CD14-positive monocyte (primary cell): ENCODE measurements at regions not wholly inside any gene's neighbourhood (a gene's known extent, or its start where the extent isn't known, plus 50 kb on each side); places are given as distances from the start of the nearest gene placed in this dataset.

Experiments used
- DNase-seq, 3 donors: peaks; one replicate each; pipeline ENCODE4 v3.0.0-alpha.2; 2011 to 2022
- H2AFZ ChIP-seq: 2 replicates; pipeline ENCODE4 v1.6.0; 2012; ENCODE audit warnings: mild to moderate bottlenecking, low read depth, low read length, inconsistent platforms; ENCODE audit not compliant: insufficient read depth, poor library complexity, severe bottlenecking
- H3K27ac ChIP-seq, 2 donors: 1 replicate in 1 of 2; 2 replicates in 1 of 2; pipeline ENCODE4 v1.5.1; 2012 to 2013; ENCODE audit warnings: low read length in 2 of 2, control low read depth in 1 of 2, inconsistent platforms in 1 of 2, low read depth in 1 of 2, mild to moderate bottlenecking in 1 of 2
- H3K27me3 ChIP-seq, 2 donors: one replicate each; pipeline versions ENCODE4 v1.6.0 to v1.6.1; 2011 to 2013; ENCODE audit warnings: low read length in 2 of 2; ENCODE audit not compliant: control insufficient read depth in 2 of 2, insufficient read depth in 2 of 2
- H3K36me3 ChIP-seq, 2 donors: replicated peaks in 1 of 2; 1 replicate in 1 of 2; 2 replicates in 1 of 2; pipeline versions ENCODE4 v1.5.1 to v1.6.1; 2012 to 2013; ENCODE audit warnings: low read length in 2 of 2, control low read depth in 1 of 2, inconsistent platforms in 1 of 2, mild to moderate bottlenecking in 1 of 2; ENCODE audit not compliant: insufficient read depth in 2 of 2, control insufficient read depth in 1 of 2
- H3K4me1 ChIP-seq, 2 donors: 1 replicate in 1 of 2; 2 replicates in 1 of 2; pipeline versions ENCODE4 v1.5.1 to v1.6.1; 2012 to 2013; ENCODE audit warnings: low read length in 2 of 2, control low read depth in 1 of 2, inconsistent platforms in 1 of 2, mild to moderate bottlenecking in 1 of 2, moderate library complexity in 1 of 2; ENCODE audit not compliant: insufficient read depth in 2 of 2, control insufficient read depth in 1 of 2
- H3K4me2 ChIP-seq: replicated peaks from 2 replicates; pipeline ENCODE3; 2012; ENCODE audit warnings: low read length, moderate library complexity, mild to moderate bottlenecking; ENCODE audit not compliant: poor library complexity, severe bottlenecking; ENCODE audit errors: extremely low read depth
- H3K4me3 ChIP-seq, 3 experiments: fragments of 200-600 bp in 1 of 3; sonication (generic) in 1 of 3; replicated peaks in 1 of 3; 1 replicate in 2 of 3; 2 replicates in 1 of 3; pipeline ENCODE4 v1.5.1; 2011 to 2013; ENCODE audit warnings: low read length in 3 of 3, mild to moderate bottlenecking in 3 of 3, control low read depth in 2 of 3, low read depth in 2 of 3, inconsistent platforms in 1 of 3, moderate library complexity in 1 of 3
- H3K79me2 ChIP-seq: 2 replicates; pipeline ENCODE4 v1.6.0; 2012; ENCODE audit warnings: mild to moderate bottlenecking, control low read depth, inconsistent platforms, low read length, moderate library complexity; ENCODE audit not compliant: insufficient read depth
- H3K9ac ChIP-seq: 2 replicates; pipeline ENCODE4 v1.6.0; 2017; ENCODE audit warnings: low read length, mild to moderate bottlenecking; ENCODE audit not compliant: insufficient read depth, poor library complexity, severe bottlenecking
- H3K9me3 ChIP-seq, 2 donors: replicated peaks in 1 of 2; 1 replicate in 1 of 2; 2 replicates in 1 of 2; pipeline versions ENCODE4 v1.5.1 to v1.6.1; 2012 to 2013; ENCODE audit warnings: low read length in 2 of 2, control low read depth in 1 of 2; ENCODE audit not compliant: control insufficient read depth in 1 of 2, insufficient read depth in 1 of 2
- H4K20me1 ChIP-seq: 2 replicates; pipeline ENCODE4 v1.6.0; 2012; ENCODE audit warnings: mild to moderate bottlenecking, low read length, control low read depth, moderate library complexity; ENCODE audit not compliant: insufficient read depth
- H3K27ac Mint-ChIP-seq, 7 donors: one replicate each; pipeline ENCODE4 v1.8.0; 2020; ENCODE audit warnings: mild to moderate bottlenecking in 7 of 7, mixed read lengths in 7 of 7, moderate library complexity in 6 of 7, inconsistent platforms in 2 of 7
- H3K27me3 Mint-ChIP-seq, 3 donors: one replicate each; pipeline ENCODE4 v1.8.0; 2021 to 2022; ENCODE audit warnings: low read depth in 3 of 3, mild to moderate bottlenecking in 3 of 3, mixed read lengths in 3 of 3, moderate library complexity in 3 of 3, inconsistent platforms in 1 of 3
- H3K36me3 Mint-ChIP-seq, 2 donors: one replicate each; pipeline ENCODE4 v1.8.0; 2020; ENCODE audit warnings: mixed read lengths in 2 of 2, inconsistent platforms in 1 of 2, mild to moderate bottlenecking in 1 of 2
- H3K4me1 Mint-ChIP-seq: one replicate; pipeline ENCODE4 v1.8.0; 2020; ENCODE audit warnings: mild to moderate bottlenecking, mixed read lengths
- H3K4me3 Mint-ChIP-seq, 2 donors: one replicate each; pipeline ENCODE4 v1.8.0; 2020; ENCODE audit warnings: mild to moderate bottlenecking in 2 of 2, mixed read lengths in 2 of 2, moderate library complexity in 1 of 2
- H3K9me3 Mint-ChIP-seq, 7 donors: one replicate each; pipeline ENCODE4 v1.8.0; 2020 to 2022; ENCODE audit warnings: mixed read lengths in 7 of 7, mild to moderate bottlenecking in 6 of 7, moderate library complexity in 6 of 7, inconsistent platforms in 2 of 7
- CTCF ChIP-seq: fragments of 200-600 bp; IDR thresholded peaks from one replicate; pipeline ENCODE4 v1.8.0; 2022; ENCODE audit warnings: antibody characterized with exemption, mild to moderate bottlenecking
- WGBS: methylation state at CpG from one replicate; pipeline ENCODE4 v1.1.5; 2013; ENCODE audit warnings: missing lambda C conversion rate; ENCODE audit not compliant: insufficient coverage; 5-methylcytosine and 5-hydroxymethylcytosine counted together
- intact Hi-C, 2 donors: fragments of 100-400 bp; cut with micrococcal nuclease; formaldehyde crosslinking; loops; one replicate each; pipeline versions ENCODE4 v1.15.0 to v1.15.1; 2023

DNA sequence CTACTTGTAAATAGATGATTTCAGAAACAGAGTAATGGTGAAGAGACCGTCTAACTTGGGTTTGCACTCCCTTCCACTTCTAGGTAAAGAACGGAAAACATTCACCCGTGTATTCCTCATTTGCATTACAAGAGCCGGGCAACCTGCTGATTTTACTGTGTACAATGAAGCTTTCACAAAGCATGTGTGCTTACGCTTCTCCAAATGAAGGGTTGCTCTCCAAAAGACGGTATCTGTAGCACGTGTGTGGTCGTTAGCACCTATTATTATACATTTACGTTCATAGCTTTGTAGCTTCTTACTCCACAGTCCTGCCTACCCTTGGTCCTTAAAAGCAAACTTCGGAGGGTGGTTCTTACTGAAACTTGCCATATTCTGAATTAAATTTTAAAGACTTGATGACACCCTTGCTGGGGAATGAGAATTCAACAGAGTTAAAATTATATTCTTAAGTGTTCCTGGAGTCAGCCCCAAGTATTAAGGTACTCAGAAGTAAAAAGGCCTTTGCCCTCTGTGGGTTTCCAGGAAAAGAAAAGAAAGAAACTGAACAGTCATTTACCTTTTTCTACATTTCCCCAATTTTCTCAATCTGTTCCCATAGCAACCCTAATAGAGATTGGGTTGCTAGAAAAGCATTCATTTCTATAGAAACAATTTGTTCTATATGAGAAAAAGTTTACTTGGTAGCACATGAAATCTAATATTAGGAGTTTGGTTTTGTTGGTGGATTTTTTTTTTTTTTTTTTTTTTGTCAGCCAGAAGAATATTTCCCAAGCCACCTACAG lies 61.9 kb upstream of the KCNG1 start:
- no peaks in the 10 kb centered on the region for H3K36me3 ChIP-seq
- H3K36me3 Mint-ChIP-seq: no peaks in the 10 kb centered on the region
- H3K27me3 Mint-ChIP-seq: peaks cover 5 to 34% (median 10%) of the 10 kb centered on the region in 3 donors
- no peaks in the 10 kb centered on the region for H3K9me3 ChIP-seq
- H2AFZ ChIP-seq: no peak overlapping the region
- 67% methylated on average over 8 of the region's 10 CpGs for WGBS
- H3K4me1 Mint-ChIP-seq: no peaks in the 10 kb centered on the region
- no peaks in the 10 kb centered on the region for H3K79me2 ChIP-seq
- no peak overlapping the region for H3K4me3 Mint-ChIP-seq
- no peak for DNase-seq
- no peak overlapping the region for H3K27ac Mint-ChIP-seq
- intact Hi-C loops: no loop called here
- peaks cover 0 to 3% (median 0%) of the 10 kb centered on the region in 7 donors for H3K9me3 Mint-ChIP-seq
- H3K4me2 ChIP-seq: no peak overlapping the region
- peaks cover 3 to 8% of the 10 kb centered on the region in 2 donors for H3K27me3 ChIP-seq
- no peaks in the 10 kb centered on the region for H4K20me1 ChIP-seq
- H3K4me3 ChIP-seq: no peak overlapping the region
- H3K27ac ChIP-seq: no peak overlapping the region
- no peaks in the 10 kb centered on the region for H3K4me1 ChIP-seq
- no peak overlapping the region for H3K9ac ChIP-seq
- TF ChIP-seq CTCF: no peak

DNA sequence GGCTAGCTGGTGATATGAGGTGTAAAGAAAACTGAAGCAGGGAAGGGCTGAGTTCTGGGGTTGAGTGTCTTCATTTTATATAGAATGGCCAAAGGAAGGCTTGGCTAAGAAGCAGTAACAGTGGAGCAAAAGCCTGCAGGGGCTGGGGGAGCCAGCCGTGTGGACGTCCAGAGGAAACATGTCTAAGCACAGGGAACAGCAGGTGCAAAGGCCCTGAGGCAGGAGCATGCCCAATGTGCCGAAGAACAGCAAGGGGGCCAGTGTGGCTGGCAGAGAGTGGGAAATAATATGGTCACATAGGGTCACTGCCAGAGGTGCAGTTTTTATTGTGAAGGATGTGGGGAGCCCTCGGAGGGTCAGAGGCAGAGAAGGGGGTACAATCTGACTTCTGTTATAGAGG lies 60.5 kb upstream of the KCNG1 start:
- intact Hi-C loops: no loop called here
- Histone ChIP-seq H3K9me3 (no peaks in the 10 kb centered on the region), H3K4me1 (no peaks in the 10 kb centered on the region), H3K36me3 (no peaks in the 10 kb centered on the region), H2AFZ (no peak overlapping the region), H3K9ac (no peak overlapping the region), H3K4me2 (no peak overlapping the region), H3K4me3 (no peak overlapping the region), H3K27ac (no peak overlapping the region), H3K79me2 (no peaks in the 10 kb centered on the region), H4K20me1 (no peaks in the 10 kb centered on the region), H3K27me3 (peaks cover 3 to 6% of the 10 kb centered on the region in 2 donors)
- Mint-ChIP-seq H3K36me3 (no peaks in the 10 kb centered on the region), H3K4me1 (no peaks in the 10 kb centered on the region), H3K4me3 (no peak overlapping the region), H3K27ac (peak overlapping the region in 1 of 7 donors; percentile 20), H3K27me3 (peaks cover 7 to 25% (median 10%) of the 10 kb centered on the region in 3 donors), H3K9me3 (peaks cover 0 to 3% (median 0%) of the 10 kb centered on the region in 7 donors)
- WGBS: 92% methylated on average over 4 of the region's 4 CpGs
- TF ChIP-seq CTCF: no peak
- no peak for DNase-seq
